ENCODE measurements at regions not wholly inside any gene's neighbourhood (a gene's known extent, or its start where the extent isn't known, plus 50 kb on each side); places are given as distances from the start of the nearest gene placed in this dataset.

GRCh38 chr6:23559587-23560343 is 566.2 kb upstream of the NRSN1 start:
- 60 to 78% methylated on average over 9 of the region's 9 CpGs for WGBS, 2 donors
- Histone ChIP-seq H3K9ac (ENCODE audit: insufficient read depth in 1 of 2, low read length in 2 of 2) (no peak overlapping the region), H3K36me3 (ENCODE audit: control insufficient read depth in 4 of 4, insufficient read depth in 4 of 4, low read length in 4 of 4) (no peaks in the 10 kb centered on the region), H3K27me3 (ENCODE audit: control insufficient read depth in 3 of 3, insufficient read depth in 3 of 3, low read length in 2 of 3) (no peaks in the 10 kb centered on the region), H3K4me1 (ENCODE audit: control insufficient read depth in 5 of 5, insufficient read depth in 5 of 5, low read length in 5 of 5) (no peaks in the 10 kb centered on the region), H3K27ac (ENCODE audit: low read depth in 1 of 2, low read length in 1 of 2) (no peak overlapping the region), H3K9me3 (ENCODE audit: control insufficient read depth in 4 of 4, insufficient read depth in 3 of 4, low read length in 3 of 4) (peaks cover 0 to 4% (median 1%) of the 10 kb centered on the region in 4 donors), H3K4me3 (peak overlapping the region; percentile 10)
- TF ChIP-seq CTCF (IDR thresholded peaks at IDR 0.05; ENCODE audit: control extremely low read depth, extremely low read depth), result no peak
- ATAC-seq (ENCODE audit: insufficient read depth, low FRiP score) (no peak), DNase-seq (peak; percentile 10 to 53 (median 14))

GRCh38 chr6:23561732-23562131 is 564.3 kb upstream of the NRSN1 start:
- Histone ChIP-seq H3K36me3 (ENCODE audit: control insufficient read depth in 4 of 4, insufficient read depth in 4 of 4, low read length in 4 of 4) (no peaks in the 10 kb centered on the region), H3K4me1 (ENCODE audit: control insufficient read depth in 5 of 5, insufficient read depth in 5 of 5, low read length in 5 of 5) (no peaks in the 10 kb centered on the region), H3K27me3 (ENCODE audit: control insufficient read depth in 3 of 3, insufficient read depth in 3 of 3, low read length in 2 of 3) (no peaks in the 10 kb centered on the region), H3K9me3 (ENCODE audit: control insufficient read depth in 4 of 4, insufficient read depth in 3 of 4, low read length in 3 of 4) (peaks cover 0 to 4% (median 1%) of the 10 kb centered on the region in 4 donors), H3K4me3 (no peak overlapping the region), H3K9ac (ENCODE audit: insufficient read depth in 1 of 2, low read length in 2 of 2) (no peak overlapping the region), H3K27ac (ENCODE audit: low read depth in 1 of 2, low read length in 1 of 2) (no peak overlapping the region)
- 94% methylated on average over 1 of the region's 1 CpG for WGBS, 2 donors
- no peak for DNase-seq
- no peak for TF ChIP-seq CTCF (IDR thresholded peaks at IDR 0.05; ENCODE audit: control extremely low read depth, extremely low read depth)
- ATAC-seq (ENCODE audit: insufficient read depth, low FRiP score), result no peak

- TF ChIP-seq CTCF (IDR thresholded peaks at IDR 0.05; ENCODE audit: control extremely low read depth, extremely low read depth), result no peak
- no peaks in the 10 kb centered on the region for H3K4me1 ChIP-seq (ENCODE audit: control insufficient read depth in 5 of 5, insufficient read depth in 5 of 5, low read length in 5 of 5)
- DNase-seq, result no peak
- H3K27me3 ChIP-seq (ENCODE audit: control insufficient read depth in 3 of 3, insufficient read depth in 3 of 3, low read length in 2 of 3), result no peaks in the 10 kb centered on the region
- no peak overlapping the region for H3K9ac ChIP-seq (ENCODE audit: insufficient read depth in 1 of 2, low read length in 2 of 2)
- 89 to 95% methylated on average over 3 of the region's 3 CpGs for WGBS, 2 donors
- no peak for ATAC-seq (ENCODE audit: insufficient read depth, low FRiP score)
- no peak overlapping the region for H3K27ac ChIP-seq (ENCODE audit: low read depth in 1 of 2, low read length in 1 of 2)
- peaks cover 0 to 4% (median 1%) of the 10 kb centered on the region in 4 donors for H3K9me3 ChIP-seq (ENCODE audit: control insufficient read depth in 4 of 4, insufficient read depth in 3 of 4, low read length in 3 of 4)
- H3K4me3 ChIP-seq, result no peak overlapping the region
- H3K36me3 ChIP-seq (ENCODE audit: control insufficient read depth in 4 of 4, insufficient read depth in 4 of 4, low read length in 4 of 4), result no peaks in the 10 kb centered on the region
Observed at GRCh38 chr6:23562554-23562953, 563.5 kb upstream of the NRSN1 start.

All from lung (tissue), 11 donors.